HepG2 (cell line): ENCODE measurements at regions not wholly inside any gene's neighbourhood (a gene's known extent, or its start where the extent isn't known, plus 50 kb on each side); places are given as distances from the start of the nearest gene placed in this dataset.

Source experiments
- HOXA7 ChIP-seq: sonication (generic); formaldehyde crosslinking; IDR thresholded peaks from 2 replicates; pipeline ENCODE4 v1.8.1; 2022; ENCODE audit warnings: mild to moderate bottlenecking, missing genetic modification reagents, moderate library complexity
- SIN3A ChIP-seq: IDR thresholded peaks from 2 replicates; pipeline ENCODE4 v1.6.1; 2011; ENCODE audit warnings: low read depth, mild to moderate bottlenecking, control low read depth, low read length, borderline replicate concordance
- SMC3 ChIP-seq: IDR thresholded peaks from 2 replicates; pipeline ENCODE4 v1.6.1; 2011; ENCODE audit warnings: low read length, improper control_type of control experiment
- ZNF121 ChIP-seq: sonication (generic); formaldehyde crosslinking; IDR thresholded peaks from 2 replicates; pipeline ENCODE4 v1.5.0; 2020; ENCODE audit warnings: mild to moderate bottlenecking, missing genetic modification reagents
- TF ChIP-seq, protein P1 (sequence below), 2 experiments: sonication (generic) in 1 of 2; formaldehyde crosslinking in 1 of 2; IDR thresholded peaks; 2 replicates each; pipeline versions ENCODE4 v1.5.1 to v1.6.1; 2011 to 2020; ENCODE audit warnings: borderline replicate concordance in 1 of 2, low read depth in 1 of 2, low read length in 1 of 2, mild to moderate bottlenecking in 1 of 2, missing genetic modification reagents in 1 of 2, moderate library complexity in 1 of 2
- TF ChIP-seq, protein P2 (sequence below): sonication (generic); formaldehyde crosslinking; IDR thresholded peaks from 2 replicates; pipeline ENCODE4 v1.8.1; 2023; ENCODE audit warnings: missing genetic modification reagents, inconsistent platforms, borderline replicate concordance

DNA sequence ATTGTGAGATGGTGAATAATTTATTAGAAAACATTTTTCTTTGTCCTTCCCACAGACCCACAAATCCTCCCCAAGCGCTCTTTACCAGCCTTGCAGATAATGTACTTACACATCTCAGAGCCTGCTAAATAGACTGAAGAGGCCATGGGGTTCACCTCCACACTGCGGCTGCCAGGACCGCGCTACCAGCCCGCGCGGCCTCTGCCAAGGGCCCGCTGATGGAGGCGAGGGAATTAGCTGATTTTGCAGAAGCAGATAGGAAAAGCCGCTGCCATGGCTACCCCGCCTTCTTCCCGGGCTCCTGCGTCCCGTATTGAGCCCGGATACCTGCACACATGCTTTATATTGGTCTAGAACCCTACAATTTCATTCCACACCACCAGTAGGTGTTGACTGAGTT lies 248.0 kb upstream of the FOXD3 start:
- TF ChIP-seq SMC3 (no peak), ZNF121 (no peak), SIN3A (no peak), HOXA7 (no peak)
- TF ChIP-seq, protein P1, sequence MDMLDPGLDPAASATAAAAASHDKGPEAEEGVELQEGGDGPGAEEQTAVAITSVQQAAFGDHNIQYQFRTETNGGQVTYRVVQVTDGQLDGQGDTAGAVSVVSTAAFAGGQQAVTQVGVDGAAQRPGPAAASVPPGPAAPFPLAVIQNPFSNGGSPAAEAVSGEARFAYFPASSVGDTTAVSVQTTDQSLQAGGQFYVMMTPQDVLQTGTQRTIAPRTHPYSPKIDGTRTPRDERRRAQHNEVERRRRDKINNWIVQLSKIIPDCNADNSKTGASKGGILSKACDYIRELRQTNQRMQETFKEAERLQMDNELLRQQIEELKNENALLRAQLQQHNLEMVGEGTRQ (IDR thresholded peaks at IDR 0.05; ENCODE audit: low read depth, low read length), result no peak
- TF ChIP-seq, protein P1 (CRISPR knock-in tag; IDR thresholded peaks at IDR 0.05; ENCODE audit: borderline replicate concordance), result no peak
- TF ChIP-seq, protein P2, sequence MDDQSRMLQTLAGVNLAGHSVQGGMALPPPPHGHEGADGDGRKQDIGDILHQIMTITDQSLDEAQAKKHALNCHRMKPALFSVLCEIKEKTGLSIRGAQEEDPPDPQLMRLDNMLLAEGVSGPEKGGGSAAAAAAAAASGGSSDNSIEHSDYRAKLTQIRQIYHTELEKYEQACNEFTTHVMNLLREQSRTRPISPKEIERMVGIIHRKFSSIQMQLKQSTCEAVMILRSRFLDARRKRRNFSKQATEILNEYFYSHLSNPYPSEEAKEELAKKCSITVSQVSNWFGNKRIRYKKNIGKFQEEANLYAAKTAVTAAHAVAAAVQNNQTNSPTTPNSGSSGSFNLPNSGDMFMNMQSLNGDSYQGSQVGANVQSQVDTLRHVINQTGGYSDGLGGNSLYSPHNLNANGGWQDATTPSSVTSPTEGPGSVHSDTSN (CRISPR knock-in tag), result no peak
